ENCODE measurements at regions not wholly inside any gene's neighbourhood (a gene's known extent, or its start where the extent isn't known, plus 50 kb on each side); places are given as distances from the start of the nearest gene placed in this dataset.

DNA sequence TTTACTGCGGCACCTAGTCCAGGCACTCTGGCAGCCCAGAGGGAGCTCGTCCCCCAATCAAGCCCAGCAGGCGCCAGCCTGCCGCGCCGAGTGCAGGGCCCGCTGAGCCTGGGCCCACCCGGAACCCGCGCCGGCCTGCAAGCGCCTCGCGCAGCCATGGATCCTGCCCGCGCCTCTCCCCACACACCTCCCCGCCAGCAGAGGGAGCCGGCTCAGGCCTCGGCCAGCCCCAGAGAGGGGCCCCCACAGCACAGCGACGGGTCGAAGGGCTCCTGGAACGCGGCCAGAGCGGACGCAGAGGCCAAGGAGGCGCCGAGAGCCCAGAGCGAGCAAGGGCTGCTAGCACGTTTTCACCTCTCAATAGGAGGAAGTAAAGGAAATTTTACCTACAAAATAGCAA is 767.0 kb downstream of the MRPL39 start:
- Histone ChIP-seq H3K4ac (ENCODE audit: low read depth in 1 of 2, low read length in 2 of 2) (no peak overlapping the region), H2BK15ac (ENCODE audit: low read depth, poor library complexity, severe bottlenecking) (no peak overlapping the region), H3K14ac (ENCODE audit: low read length in 2 of 2) (no peak overlapping the region), H3K79me1 (replicated peaks; ENCODE audit: low read length, poor library complexity, severe bottlenecking) (no peaks in the 10 kb centered on the region), H3K27ac (ENCODE audit: low read length, poor library complexity, severe bottlenecking) (no peak overlapping the region), H3K9me3 (ENCODE audit: control insufficient read depth, low read length) (no peaks in the 10 kb centered on the region), H3K4me1 (ENCODE audit: control insufficient read depth, insufficient read depth, low read depth, low read length) (no peaks in the 10 kb centered on the region), H2AK5ac (ENCODE audit: low read length, severe bottlenecking) (no peak overlapping the region), H4K8ac (ENCODE audit: low read length) (no peak overlapping the region), H2BK5ac (ENCODE audit: low read depth, low read length, poor library complexity, severe bottlenecking) (no peak overlapping the region), H3K23ac (ENCODE audit: low read length in 2 of 2) (no peak overlapping the region), H2BK120ac (ENCODE audit: low read depth, low read length) (no peak overlapping the region), H3K36me3 (ENCODE audit: control insufficient read depth in 1 of 2, insufficient read depth in 2 of 2, low read depth in 1 of 2, low read length in 2 of 2) (no peaks in the 10 kb centered on the region), H2AFZ (ENCODE audit: low read depth, low read length) (no peak overlapping the region), H3K27me3 (ENCODE audit: control insufficient read depth in 1 of 2, insufficient read depth in 1 of 2, low read length in 2 of 2) (no peaks in the 10 kb centered on the region), H4K91ac (ENCODE audit: low read length) (no peak overlapping the region), H3K4me3 (ENCODE audit: insufficient read depth in 1 of 2, low read depth in 1 of 2, low read length in 2 of 2) (no peak overlapping the region), H2BK12ac (ENCODE audit: low read length in 2 of 2) (no peak overlapping the region), H3K4me2 (ENCODE audit: low read length, poor library complexity, severe bottlenecking) (no peak overlapping the region), H3K18ac (ENCODE audit: low read depth in 1 of 2, low read length in 2 of 2) (no peak overlapping the region), H3K9ac (ENCODE audit: low read length) (no peak overlapping the region)
- no peak for DNase-seq
- WGBS: 88% methylated on average over 23 of the region's 30 CpGs

DNA sequence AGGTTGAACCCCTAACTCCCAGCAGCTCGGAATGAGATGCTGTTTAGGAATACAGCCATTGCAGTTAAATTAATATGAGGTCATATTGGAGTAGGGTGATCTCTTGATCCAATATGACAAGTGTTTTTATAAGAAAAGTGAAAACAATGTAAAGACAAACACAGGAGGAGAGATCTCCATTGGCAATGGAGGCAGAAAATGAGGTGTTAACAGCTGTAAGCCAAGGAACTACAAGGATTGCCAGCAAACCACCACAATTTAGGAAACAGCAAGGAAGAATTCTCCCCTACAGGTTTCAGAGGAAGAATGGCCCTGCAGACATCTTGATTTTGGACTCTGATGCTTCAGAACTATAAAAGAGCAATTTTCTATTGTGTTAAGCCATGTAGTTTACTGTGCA is 774.3 kb downstream of the MRPL39 start:
- no peak overlapping the region for H3K4me2 ChIP-seq (ENCODE audit: low read length, poor library complexity, severe bottlenecking)
- H3K79me1 ChIP-seq (replicated peaks; ENCODE audit: low read length, poor library complexity, severe bottlenecking): no peaks in the 10 kb centered on the region
- H4K91ac ChIP-seq (ENCODE audit: low read length): no peak overlapping the region
- WGBS: 20% methylated on average over 1 of the region's 1 CpG
- no peaks in the 10 kb centered on the region for H3K9me3 ChIP-seq (ENCODE audit: control insufficient read depth, low read length)
- H2BK120ac ChIP-seq (ENCODE audit: low read depth, low read length): no peak overlapping the region
- H3K27me3 ChIP-seq (ENCODE audit: control insufficient read depth in 1 of 2, insufficient read depth in 1 of 2, low read length in 2 of 2): no peaks in the 10 kb centered on the region
- no peak overlapping the region for H3K18ac ChIP-seq (ENCODE audit: low read depth in 1 of 2, low read length in 2 of 2)
- no peaks in the 10 kb centered on the region for H3K36me3 ChIP-seq (ENCODE audit: control insufficient read depth in 1 of 2, insufficient read depth in 2 of 2, low read depth in 1 of 2, low read length in 2 of 2)
- H2BK5ac ChIP-seq (ENCODE audit: low read depth, low read length, poor library complexity, severe bottlenecking): no peak overlapping the region
- no peak overlapping the region for H2AFZ ChIP-seq (ENCODE audit: low read depth, low read length)
- no peak overlapping the region for H2BK15ac ChIP-seq (ENCODE audit: low read depth, poor library complexity, severe bottlenecking)
- no peak for DNase-seq
- no peak overlapping the region for H4K8ac ChIP-seq (ENCODE audit: low read length)
- H3K4me1 ChIP-seq (ENCODE audit: control insufficient read depth, insufficient read depth, low read depth, low read length): no peaks in the 10 kb centered on the region
- no peak overlapping the region for H2AK5ac ChIP-seq (ENCODE audit: low read length, severe bottlenecking)
- no peak overlapping the region for H3K27ac ChIP-seq (ENCODE audit: low read length, poor library complexity, severe bottlenecking)
- H3K4me3 ChIP-seq (ENCODE audit: insufficient read depth in 1 of 2, low read depth in 1 of 2, low read length in 2 of 2): no peak overlapping the region
- H3K14ac ChIP-seq (ENCODE audit: low read length in 2 of 2): no peak overlapping the region
- H3K9ac ChIP-seq (ENCODE audit: low read length): no peak overlapping the region
- H3K23ac ChIP-seq (ENCODE audit: low read length in 2 of 2): no peak overlapping the region
- no peak overlapping the region for H3K4ac ChIP-seq (ENCODE audit: low read depth in 1 of 2, low read length in 2 of 2)
- no peak overlapping the region for H2BK12ac ChIP-seq (ENCODE audit: low read length in 2 of 2)

DNA sequence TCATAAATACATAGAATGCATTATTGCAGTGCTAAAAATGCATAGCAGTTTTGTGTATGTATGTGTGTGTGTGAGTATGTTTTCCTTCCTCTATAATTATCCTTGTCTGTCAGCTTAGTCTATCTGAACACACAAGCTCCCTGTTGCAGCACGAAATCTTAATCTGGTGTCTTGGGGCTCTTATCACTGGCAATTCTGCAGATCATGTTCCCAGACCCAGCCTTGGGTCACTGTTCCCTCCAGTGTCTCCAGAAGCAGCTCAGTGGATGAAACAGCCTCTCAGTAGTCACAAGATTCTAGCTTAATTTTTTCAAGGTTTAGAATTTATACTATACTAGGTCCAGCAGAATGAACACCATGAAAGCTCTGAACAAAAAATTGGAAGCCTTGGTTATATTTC is 777.9 kb downstream of the MRPL39 start:
- no peak overlapping the region for H2BK15ac ChIP-seq (ENCODE audit: low read depth, poor library complexity, severe bottlenecking)
- H2BK5ac ChIP-seq (ENCODE audit: low read depth, low read length, poor library complexity, severe bottlenecking): no peak overlapping the region

DNA sequence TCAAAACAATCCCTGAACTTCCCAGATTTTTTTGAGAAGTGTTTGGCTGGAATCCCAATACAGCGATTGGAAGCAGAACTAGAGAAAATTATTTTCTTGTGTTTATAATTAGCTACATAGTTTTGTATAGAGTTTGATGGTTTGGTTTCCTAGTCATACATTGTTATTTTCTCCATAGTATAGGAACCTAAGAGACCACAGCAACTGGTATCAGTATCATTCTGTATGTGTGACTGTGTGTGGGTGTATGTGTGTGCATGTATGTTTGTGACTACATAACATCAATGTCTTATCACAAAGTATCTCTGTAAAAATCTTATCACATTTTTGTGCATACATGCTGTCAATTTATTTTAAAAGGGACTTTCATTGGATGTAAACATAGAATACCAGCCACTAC is 780.5 kb downstream of the MRPL39 start:
- no CpG with 5 or more reads among the region's 1 CpG for WGBS
- no peak overlapping the region for H3K4me2 ChIP-seq (ENCODE audit: low read length, poor library complexity, severe bottlenecking)

More for the DNA sequence above, 777.9 kb downstream of the MRPL39 start:
- no peak overlapping the region for H2BK12ac ChIP-seq (ENCODE audit: low read length in 2 of 2)
- H3K4me1 ChIP-seq (ENCODE audit: control insufficient read depth, insufficient read depth, low read depth, low read length): no peaks in the 10 kb centered on the region
- H3K27me3 ChIP-seq (ENCODE audit: control insufficient read depth in 1 of 2, insufficient read depth in 1 of 2, low read length in 2 of 2): no peaks in the 10 kb centered on the region
- DNase-seq: no peak
- no peak overlapping the region for H4K8ac ChIP-seq (ENCODE audit: low read length)
- H3K36me3 ChIP-seq (ENCODE audit: control insufficient read depth in 1 of 2, insufficient read depth in 2 of 2, low read depth in 1 of 2, low read length in 2 of 2): no peaks in the 10 kb centered on the region
- no peak overlapping the region for H2AFZ ChIP-seq (ENCODE audit: low read depth, low read length)
- no peak overlapping the region for H3K14ac ChIP-seq (ENCODE audit: low read length in 2 of 2)
- no peak overlapping the region for H2BK120ac ChIP-seq (ENCODE audit: low read depth, low read length)
- no peak overlapping the region for H3K18ac ChIP-seq (ENCODE audit: low read depth in 1 of 2, low read length in 2 of 2)
- H2AK5ac ChIP-seq (ENCODE audit: low read length, severe bottlenecking): no peak overlapping the region
- no peak overlapping the region for H3K9ac ChIP-seq (ENCODE audit: low read length)
- H4K91ac ChIP-seq (ENCODE audit: low read length): no peak overlapping the region
- H3K4me2 ChIP-seq (ENCODE audit: low read length, poor library complexity, severe bottlenecking): no peak overlapping the region
- H3K4me3 ChIP-seq (ENCODE audit: insufficient read depth in 1 of 2, low read depth in 1 of 2, low read length in 2 of 2): no peak overlapping the region
- H3K4ac ChIP-seq (ENCODE audit: low read depth in 1 of 2, low read length in 2 of 2): no peak overlapping the region
- H3K27ac ChIP-seq (ENCODE audit: low read length, poor library complexity, severe bottlenecking): no peak overlapping the region
- H3K23ac ChIP-seq (ENCODE audit: low read length in 2 of 2): no peak overlapping the region
- no peaks in the 10 kb centered on the region for H3K79me1 ChIP-seq (replicated peaks; ENCODE audit: low read length, poor library complexity, severe bottlenecking)
- WGBS: 13% methylated on average over 1 of the region's 1 CpG
- H3K9me3 ChIP-seq (ENCODE audit: control insufficient read depth, low read length): no peaks in the 10 kb centered on the region

More for the DNA sequence above, 780.5 kb downstream of the MRPL39 start:
- Histone ChIP-seq H3K23ac (ENCODE audit: low read length in 2 of 2) (no peak overlapping the region), H3K27ac (ENCODE audit: low read length, poor library complexity, severe bottlenecking) (no peak overlapping the region), H2BK5ac (ENCODE audit: low read depth, low read length, poor library complexity, severe bottlenecking) (no peak overlapping the region), H2BK120ac (ENCODE audit: low read depth, low read length) (no peak overlapping the region), H3K4me3 (ENCODE audit: insufficient read depth in 1 of 2, low read depth in 1 of 2, low read length in 2 of 2) (no peak overlapping the region), H3K9ac (ENCODE audit: low read length) (no peak overlapping the region), H2BK15ac (ENCODE audit: low read depth, poor library complexity, severe bottlenecking) (no peak overlapping the region), H3K79me1 (replicated peaks; ENCODE audit: low read length, poor library complexity, severe bottlenecking) (no peaks in the 10 kb centered on the region), H3K27me3 (ENCODE audit: control insufficient read depth in 1 of 2, insufficient read depth in 1 of 2, low read length in 2 of 2) (no peaks in the 10 kb centered on the region), H3K4me1 (ENCODE audit: control insufficient read depth, insufficient read depth, low read depth, low read length) (no peaks in the 10 kb centered on the region), H2AFZ (ENCODE audit: low read depth, low read length) (no peak overlapping the region), H3K9me3 (ENCODE audit: control insufficient read depth, low read length) (no peaks in the 10 kb centered on the region), H3K14ac (ENCODE audit: low read length in 2 of 2) (no peak overlapping the region), H3K4ac (ENCODE audit: low read depth in 1 of 2, low read length in 2 of 2) (no peak overlapping the region), H4K8ac (ENCODE audit: low read length) (no peak overlapping the region), H2BK12ac (ENCODE audit: low read length in 2 of 2) (no peak overlapping the region), H3K18ac (ENCODE audit: low read depth in 1 of 2, low read length in 2 of 2) (no peak overlapping the region), H2AK5ac (ENCODE audit: low read length, severe bottlenecking) (no peak overlapping the region), H4K91ac (ENCODE audit: low read length) (no peak overlapping the region), H3K36me3 (ENCODE audit: control insufficient read depth in 1 of 2, insufficient read depth in 2 of 2, low read depth in 1 of 2, low read length in 2 of 2) (no peaks in the 10 kb centered on the region)
- no peak for DNase-seq

All from mesenchymal stem cell (in vitro differentiated cells and primary cell).